CD14-positive monocyte (primary cell): ENCODE measurements at regions not wholly inside any gene's neighbourhood (a gene's known extent, or its start where the extent isn't known, plus 50 kb on each side); places are given as distances from the start of the nearest gene placed in this dataset.

Experiments
- DNase-seq, 3 donors: peaks; one replicate each; pipeline ENCODE4 v3.0.0-alpha.2; 2011 to 2022
- H2AFZ ChIP-seq: 2 replicates; pipeline ENCODE4 v1.6.0; 2012; ENCODE audit warnings: mild to moderate bottlenecking, low read depth, low read length, inconsistent platforms; ENCODE audit not compliant: insufficient read depth, poor library complexity, severe bottlenecking
- H3K27ac ChIP-seq, 2 donors: 1 replicate in 1 of 2; 2 replicates in 1 of 2; pipeline ENCODE4 v1.5.1; 2012 to 2013; ENCODE audit warnings: low read length in 2 of 2, control low read depth in 1 of 2, inconsistent platforms in 1 of 2, low read depth in 1 of 2, mild to moderate bottlenecking in 1 of 2
- H3K27me3 ChIP-seq, 2 donors: one replicate each; pipeline versions ENCODE4 v1.6.0 to v1.6.1; 2011 to 2013; ENCODE audit warnings: low read length in 2 of 2; ENCODE audit not compliant: control insufficient read depth in 2 of 2, insufficient read depth in 2 of 2
- H3K36me3 ChIP-seq, 2 donors: replicated peaks in 1 of 2; 1 replicate in 1 of 2; 2 replicates in 1 of 2; pipeline versions ENCODE4 v1.5.1 to v1.6.1; 2012 to 2013; ENCODE audit warnings: low read length in 2 of 2, control low read depth in 1 of 2, inconsistent platforms in 1 of 2, mild to moderate bottlenecking in 1 of 2; ENCODE audit not compliant: insufficient read depth in 2 of 2, control insufficient read depth in 1 of 2
- H3K4me1 ChIP-seq, 2 donors: 1 replicate in 1 of 2; 2 replicates in 1 of 2; pipeline versions ENCODE4 v1.5.1 to v1.6.1; 2012 to 2013; ENCODE audit warnings: low read length in 2 of 2, control low read depth in 1 of 2, inconsistent platforms in 1 of 2, mild to moderate bottlenecking in 1 of 2, moderate library complexity in 1 of 2; ENCODE audit not compliant: insufficient read depth in 2 of 2, control insufficient read depth in 1 of 2
- H3K4me2 ChIP-seq: replicated peaks from 2 replicates; pipeline ENCODE3; 2012; ENCODE audit warnings: low read length, moderate library complexity, mild to moderate bottlenecking; ENCODE audit not compliant: poor library complexity, severe bottlenecking; ENCODE audit errors: extremely low read depth
- H3K4me3 ChIP-seq, 3 experiments: fragments of 200-600 bp in 1 of 3; sonication (generic) in 1 of 3; replicated peaks in 1 of 3; 1 replicate in 2 of 3; 2 replicates in 1 of 3; pipeline ENCODE4 v1.5.1; 2011 to 2013; ENCODE audit warnings: low read length in 3 of 3, mild to moderate bottlenecking in 3 of 3, control low read depth in 2 of 3, low read depth in 2 of 3, inconsistent platforms in 1 of 3, moderate library complexity in 1 of 3
- H3K79me2 ChIP-seq: 2 replicates; pipeline ENCODE4 v1.6.0; 2012; ENCODE audit warnings: mild to moderate bottlenecking, control low read depth, inconsistent platforms, low read length, moderate library complexity; ENCODE audit not compliant: insufficient read depth
- H3K9ac ChIP-seq: 2 replicates; pipeline ENCODE4 v1.6.0; 2017; ENCODE audit warnings: low read length, mild to moderate bottlenecking; ENCODE audit not compliant: insufficient read depth, poor library complexity, severe bottlenecking
- H3K9me3 ChIP-seq, 2 donors: replicated peaks in 1 of 2; 1 replicate in 1 of 2; 2 replicates in 1 of 2; pipeline versions ENCODE4 v1.5.1 to v1.6.1; 2012 to 2013; ENCODE audit warnings: low read length in 2 of 2, control low read depth in 1 of 2; ENCODE audit not compliant: control insufficient read depth in 1 of 2, insufficient read depth in 1 of 2
- H4K20me1 ChIP-seq: 2 replicates; pipeline ENCODE4 v1.6.0; 2012; ENCODE audit warnings: mild to moderate bottlenecking, low read length, control low read depth, moderate library complexity; ENCODE audit not compliant: insufficient read depth
- H3K27ac Mint-ChIP-seq, 7 donors: one replicate each; pipeline ENCODE4 v1.8.0; 2020; ENCODE audit warnings: mild to moderate bottlenecking in 7 of 7, mixed read lengths in 7 of 7, moderate library complexity in 6 of 7, inconsistent platforms in 2 of 7
- H3K27me3 Mint-ChIP-seq, 3 donors: one replicate each; pipeline ENCODE4 v1.8.0; 2021 to 2022; ENCODE audit warnings: low read depth in 3 of 3, mild to moderate bottlenecking in 3 of 3, mixed read lengths in 3 of 3, moderate library complexity in 3 of 3, inconsistent platforms in 1 of 3
- H3K36me3 Mint-ChIP-seq, 2 donors: one replicate each; pipeline ENCODE4 v1.8.0; 2020; ENCODE audit warnings: mixed read lengths in 2 of 2, inconsistent platforms in 1 of 2, mild to moderate bottlenecking in 1 of 2
- H3K4me1 Mint-ChIP-seq: one replicate; pipeline ENCODE4 v1.8.0; 2020; ENCODE audit warnings: mild to moderate bottlenecking, mixed read lengths
- H3K4me3 Mint-ChIP-seq, 2 donors: one replicate each; pipeline ENCODE4 v1.8.0; 2020; ENCODE audit warnings: mild to moderate bottlenecking in 2 of 2, mixed read lengths in 2 of 2, moderate library complexity in 1 of 2
- H3K9me3 Mint-ChIP-seq, 7 donors: one replicate each; pipeline ENCODE4 v1.8.0; 2020 to 2022; ENCODE audit warnings: mixed read lengths in 7 of 7, mild to moderate bottlenecking in 6 of 7, moderate library complexity in 6 of 7, inconsistent platforms in 2 of 7
- CTCF ChIP-seq: fragments of 200-600 bp; IDR thresholded peaks from one replicate; pipeline ENCODE4 v1.8.0; 2022; ENCODE audit warnings: antibody characterized with exemption, mild to moderate bottlenecking
- WGBS: methylation state at CpG from one replicate; pipeline ENCODE4 v1.1.5; 2013; ENCODE audit warnings: missing lambda C conversion rate; ENCODE audit not compliant: insufficient coverage; 5-methylcytosine and 5-hydroxymethylcytosine counted together
- intact Hi-C, 2 donors: fragments of 100-400 bp; cut with micrococcal nuclease; formaldehyde crosslinking; loops; one replicate each; pipeline versions ENCODE4 v1.15.0 to v1.15.1; 2023

DNA sequence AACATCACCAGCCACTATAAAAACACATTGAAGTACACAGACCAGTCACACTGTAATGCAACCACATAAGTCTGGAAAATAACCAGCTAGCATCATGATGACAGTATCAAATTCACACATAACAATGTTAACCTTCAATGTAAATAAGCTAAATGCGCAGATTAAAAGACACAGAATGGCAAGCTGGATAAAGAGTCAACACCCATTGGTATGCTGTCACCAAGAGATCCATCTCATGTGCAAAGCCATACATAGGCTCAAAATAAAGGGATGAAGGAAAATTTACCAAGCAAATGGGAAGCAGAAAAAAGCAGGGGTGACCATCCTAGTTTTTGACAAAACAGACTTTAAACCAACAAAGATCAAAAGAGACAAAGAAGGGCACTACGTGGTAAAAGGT, 110.8 kb downstream of the NR4A2 start:
- no peak overlapping the region for H3K4me2 ChIP-seq
- no peaks in the 10 kb centered on the region for H4K20me1 ChIP-seq
- no peaks in the 10 kb centered on the region for H3K79me2 ChIP-seq
- no peaks in the 10 kb centered on the region for H3K27me3 ChIP-seq
- Mint-ChIP-seq H3K9me3 (peaks cover 5 to 22% (median 12%) of the 10 kb centered on the region in 7 donors), H3K36me3 (no peaks in the 10 kb centered on the region), H3K4me3 (no peak overlapping the region), H3K4me1 (no peaks in the 10 kb centered on the region), H3K27me3 (peaks cover 0 to 2% (median 0%) of the 10 kb centered on the region in 3 donors), H3K27ac (no peak overlapping the region)
- H3K27ac ChIP-seq: no peak overlapping the region
- no peaks in the 10 kb centered on the region for H3K4me1 ChIP-seq
- H3K4me3 ChIP-seq: no peak overlapping the region
- no peak overlapping the region for H3K9ac ChIP-seq
- H2AFZ ChIP-seq: no peak overlapping the region
- intact Hi-C loops: no loop called here
- WGBS: no CpG with 5 or more reads among the region's 2 CpGs
- no peak for DNase-seq
- no peaks in the 10 kb centered on the region for H3K36me3 ChIP-seq
- no peaks in the 10 kb centered on the region for H3K9me3 ChIP-seq
- TF ChIP-seq CTCF: no peak

DNA sequence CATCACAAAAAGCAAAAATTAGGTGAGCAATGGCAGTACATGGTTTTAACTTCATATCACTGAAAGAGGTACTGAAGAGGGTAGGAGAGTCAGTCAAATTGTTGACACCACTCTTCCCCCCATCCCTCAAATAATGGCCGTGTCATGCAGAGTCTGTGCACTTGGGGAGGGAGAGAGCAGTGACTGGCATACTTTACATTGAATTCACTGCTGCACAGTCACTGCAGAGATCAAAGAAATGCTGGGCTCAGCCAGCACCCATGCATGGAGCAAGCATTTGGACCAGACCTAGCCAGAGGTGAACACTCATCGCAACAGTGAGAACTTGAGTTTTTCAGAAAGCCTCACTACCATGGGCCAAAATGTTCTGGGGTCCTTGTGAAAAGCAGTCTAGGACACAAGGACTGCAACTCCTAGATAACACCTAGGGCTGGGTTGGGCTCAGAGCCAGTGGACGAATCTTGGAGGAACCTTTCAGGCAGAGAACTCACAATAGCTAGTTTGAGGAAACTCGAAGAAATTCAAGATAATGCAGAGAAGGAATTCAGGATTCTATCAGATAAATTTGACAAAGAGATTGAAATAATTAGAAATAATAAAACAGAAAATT, 112.9 kb downstream of the NR4A2 start:
- no peaks in the 10 kb centered on the region for H4K20me1 ChIP-seq
- no peaks in the 10 kb centered on the region for H3K36me3 ChIP-seq
- H3K4me2 ChIP-seq: no peak overlapping the region
- no peak overlapping the region for H3K4me3 Mint-ChIP-seq
- H3K9ac ChIP-seq: no peak overlapping the region
- H2AFZ ChIP-seq: no peak overlapping the region
- H3K9me3 ChIP-seq: no peaks in the 10 kb centered on the region
- no peak for TF ChIP-seq CTCF
- H3K9me3 Mint-ChIP-seq: peaks cover 5 to 23% (median 7%) of the 10 kb centered on the region in 7 donors
- no peak overlapping the region for H3K27ac ChIP-seq
- H3K27me3 Mint-ChIP-seq: peaks cover 0 to 2% (median 0%) of the 10 kb centered on the region in 3 donors
- H3K4me1 Mint-ChIP-seq: no peaks in the 10 kb centered on the region
- WGBS: 92% methylated on average over 2 of the region's 4 CpGs
- H3K27ac Mint-ChIP-seq: no peak overlapping the region
- intact Hi-C loops: no loop called here
- H3K4me1 ChIP-seq: no peaks in the 10 kb centered on the region
- no peaks in the 10 kb centered on the region for H3K27me3 ChIP-seq
- no peak for DNase-seq
- no peaks in the 10 kb centered on the region for H3K79me2 ChIP-seq
- no peak overlapping the region for H3K4me3 ChIP-seq
- no peaks in the 10 kb centered on the region for H3K36me3 Mint-ChIP-seq
